GM12874 (cell line): ENCODE measurements at regions not wholly inside any gene's neighbourhood (a gene's known extent, or its start where the extent isn't known, plus 50 kb on each side); places are given as distances from the start of the nearest gene placed in this dataset.

ENCODE experiments used
- TF ChIP-seq, protein P1 (sequence below): IDR thresholded peaks from 2 replicates; pipeline ENCODE4 v1.5.1; 2011; ENCODE audit warnings: low read depth, mild to moderate bottlenecking, control low read depth, low read length, moderate library complexity; ENCODE audit not compliant: insufficient read depth

- TF ChIP-seq, protein P1, sequence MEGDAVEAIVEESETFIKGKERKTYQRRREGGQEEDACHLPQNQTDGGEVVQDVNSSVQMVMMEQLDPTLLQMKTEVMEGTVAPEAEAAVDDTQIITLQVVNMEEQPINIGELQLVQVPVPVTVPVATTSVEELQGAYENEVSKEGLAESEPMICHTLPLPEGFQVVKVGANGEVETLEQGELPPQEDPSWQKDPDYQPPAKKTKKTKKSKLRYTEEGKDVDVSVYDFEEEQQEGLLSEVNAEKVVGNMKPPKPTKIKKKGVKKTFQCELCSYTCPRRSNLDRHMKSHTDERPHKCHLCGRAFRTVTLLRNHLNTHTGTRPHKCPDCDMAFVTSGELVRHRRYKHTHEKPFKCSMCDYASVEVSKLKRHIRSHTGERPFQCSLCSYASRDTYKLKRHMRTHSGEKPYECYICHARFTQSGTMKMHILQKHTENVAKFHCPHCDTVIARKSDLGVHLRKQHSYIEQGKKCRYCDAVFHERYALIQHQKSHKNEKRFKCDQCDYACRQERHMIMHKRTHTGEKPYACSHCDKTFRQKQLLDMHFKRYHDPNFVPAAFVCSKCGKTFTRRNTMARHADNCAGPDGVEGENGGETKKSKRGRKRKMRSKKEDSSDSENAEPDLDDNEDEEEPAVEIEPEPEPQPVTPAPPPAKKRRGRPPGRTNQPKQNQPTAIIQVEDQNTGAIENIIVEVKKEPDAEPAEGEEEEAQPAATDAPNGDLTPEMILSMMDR: no peak
Measured at GRCh38 chr15:95329362-95329761, 1001.1 kb upstream of the NR2F2 start.

DNA sequence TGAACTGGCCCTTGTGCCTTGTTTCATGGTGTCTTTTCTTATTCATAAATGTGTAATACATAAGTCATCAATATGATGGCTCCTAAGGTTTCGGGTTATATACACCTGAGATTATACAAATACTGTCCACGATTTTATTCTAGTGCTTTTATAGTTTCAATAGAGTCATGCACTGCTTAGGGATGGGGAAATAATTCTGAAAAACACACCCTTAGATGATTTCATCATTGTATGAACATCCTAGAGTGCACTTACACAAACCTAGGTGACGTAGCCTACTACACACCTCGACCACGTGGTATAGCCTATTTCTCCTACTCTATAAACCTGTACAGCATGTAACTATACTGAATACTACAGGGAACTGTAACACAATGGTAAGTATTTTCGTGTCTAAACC is 988.8 kb upstream of the NR2F2 start:
- TF ChIP-seq, protein P1: no peak

GRCh38 chr15:95345867-95346266 is 984.6 kb upstream of the NR2F2 start:
- TF ChIP-seq, protein P1: no peak

DNA sequence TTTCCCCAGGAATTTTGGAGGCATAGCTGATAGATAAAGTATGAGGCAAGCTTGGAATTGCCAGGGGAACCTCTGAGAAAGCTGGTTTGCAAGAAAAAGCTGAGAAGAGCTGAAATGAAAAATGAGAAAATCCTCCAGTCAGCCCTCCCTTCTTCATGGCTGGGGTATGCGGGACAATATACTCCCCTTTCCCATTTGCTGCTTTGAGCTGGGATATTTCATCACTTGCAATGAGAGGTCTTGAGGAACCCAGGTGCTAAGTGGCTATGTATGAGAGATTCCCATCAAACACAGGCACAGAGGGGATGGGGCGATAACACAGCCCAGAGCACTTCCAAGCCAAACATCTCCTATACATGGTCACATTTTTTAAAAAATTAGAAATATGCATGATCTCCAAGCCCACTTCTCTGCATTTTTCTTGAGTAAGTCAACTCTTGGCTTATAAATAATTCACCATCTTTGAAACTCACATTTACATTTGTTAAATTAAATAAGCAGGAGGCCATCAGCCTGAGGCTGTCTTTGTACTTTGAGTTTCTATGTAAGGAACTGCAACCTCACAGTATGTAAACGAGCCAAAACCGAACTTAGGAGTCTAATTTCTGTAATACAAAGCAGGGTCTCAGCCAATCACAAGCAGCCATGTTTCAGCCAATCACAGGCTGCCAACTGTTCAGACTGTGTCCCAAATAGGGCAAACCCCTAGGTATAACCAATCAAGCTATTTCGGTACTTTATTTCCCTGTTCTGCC is 983.6 kb upstream of the NR2F2 start:
- TF ChIP-seq, protein P1: no peak

DNA sequence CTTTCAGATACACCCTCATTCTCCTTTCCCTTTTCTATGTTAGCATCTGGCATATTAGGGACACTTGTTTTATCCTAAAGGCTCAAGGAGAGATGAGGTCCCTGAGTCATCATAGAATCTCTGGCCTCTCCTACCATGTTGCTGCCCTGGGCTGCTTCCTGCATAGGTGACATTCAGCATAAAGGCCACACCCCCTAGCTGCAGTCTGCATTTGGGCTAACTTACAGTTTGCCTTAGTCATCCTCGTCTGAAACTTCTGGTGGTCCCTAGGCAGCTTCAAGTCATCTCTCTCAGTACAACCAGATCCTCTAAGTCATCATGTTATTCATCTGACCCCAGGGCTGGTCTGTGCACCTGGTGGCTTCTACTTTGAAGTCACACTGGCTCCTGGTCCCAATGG is 982.7 kb upstream of the NR2F2 start:
- TF ChIP-seq, protein P1: no peak

DNA sequence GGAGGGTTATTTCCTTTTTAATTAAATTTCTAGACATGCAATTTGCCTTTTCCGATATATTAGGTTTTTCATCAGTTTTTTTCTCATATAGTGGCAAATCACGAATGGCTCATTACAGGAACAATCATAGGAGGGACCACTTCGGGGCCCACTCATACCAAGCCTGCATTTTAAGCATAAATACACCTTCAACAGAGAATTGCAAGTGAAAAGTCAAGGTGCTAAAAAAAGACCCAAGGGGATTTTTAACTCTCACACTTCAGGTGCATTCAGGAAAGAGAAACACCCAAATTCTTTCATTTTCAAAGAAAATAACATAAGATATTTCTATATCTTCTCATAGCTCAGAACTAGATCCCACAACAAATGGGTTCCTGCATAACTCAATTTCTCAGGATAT is 979.6 kb upstream of the NR2F2 start:
- TF ChIP-seq, protein P1: no peak

GRCh38 chr15:95352631-95353187 is 977.8 kb upstream of the NR2F2 start:
- TF ChIP-seq, protein P1: no peak
